Stimulated activated naive CD8-positive, alpha-beta T cell treated with anti-CD3 and anti-CD28 coated beads, Interleukin-15, amount 100 ng/mL, for 72 hours (primary cell): ENCODE measurements at regions not wholly inside any gene's neighbourhood (a gene's known extent, or its start where the extent isn't known, plus 50 kb on each side); places are given as distances from the start of the nearest gene placed in this dataset.

Experiments used
- ATAC-seq: fragments of 150-1000 bp; cut with Tn5 transposase; 2 replicates; pipeline ENCODE4 v1.10.0; 2021; ENCODE audit warnings: mild to moderate bottlenecking, moderate library complexity
- DNase-seq, 2 donors: peaks; one replicate each; pipeline ENCODE4 v3.0.0; 2021 to 2022
- H3K27ac Mint-ChIP-seq, 2 donors: one replicate each; pipeline ENCODE4 v1.8.0; 2022; ENCODE audit warnings: mild to moderate bottlenecking in 2 of 2, mixed read lengths in 2 of 2, moderate library complexity in 2 of 2
- H3K27me3 Mint-ChIP-seq: one replicate; pipeline ENCODE4 v1.8.0; 2022; ENCODE audit warnings: mixed read lengths
- H3K4me1 Mint-ChIP-seq: one replicate; pipeline ENCODE4 v1.8.0; 2022; ENCODE audit warnings: mild to moderate bottlenecking, mixed read lengths
- H3K4me3 Mint-ChIP-seq, 2 donors: one replicate each; pipeline ENCODE4 v1.8.0; 2022; ENCODE audit warnings: mild to moderate bottlenecking in 2 of 2, mixed read lengths in 2 of 2, moderate library complexity in 1 of 2
- H3K9me3 Mint-ChIP-seq, 2 donors: one replicate each; pipeline ENCODE4 v1.8.0; 2022; ENCODE audit warnings: mixed read lengths in 2 of 2

- Mint-ChIP-seq H3K9me3 (no peaks in the 10 kb centered on the region), H3K27ac (no peak overlapping the region), H3K4me1 (no peaks in the 10 kb centered on the region), H3K27me3 (no peaks in the 10 kb centered on the region), H3K4me3 (no peak overlapping the region)
- ATAC-seq (no peak), DNase-seq (no peak)
Measured at GRCh38 chr18:72470391-72470790, 73.8 kb downstream of the CBLN2 start.

- Mint-ChIP-seq H3K4me3 (no peak overlapping the region), H3K27me3 (no peaks in the 10 kb centered on the region), H3K4me1 (no peaks in the 10 kb centered on the region), H3K27ac (no peak overlapping the region), H3K9me3 (no peaks in the 10 kb centered on the region)
- ATAC-seq (no peak), DNase-seq (no peak)
Measured at GRCh38 chr18:72468021-72468710, 76.0 kb downstream of the CBLN2 start.

DNA sequence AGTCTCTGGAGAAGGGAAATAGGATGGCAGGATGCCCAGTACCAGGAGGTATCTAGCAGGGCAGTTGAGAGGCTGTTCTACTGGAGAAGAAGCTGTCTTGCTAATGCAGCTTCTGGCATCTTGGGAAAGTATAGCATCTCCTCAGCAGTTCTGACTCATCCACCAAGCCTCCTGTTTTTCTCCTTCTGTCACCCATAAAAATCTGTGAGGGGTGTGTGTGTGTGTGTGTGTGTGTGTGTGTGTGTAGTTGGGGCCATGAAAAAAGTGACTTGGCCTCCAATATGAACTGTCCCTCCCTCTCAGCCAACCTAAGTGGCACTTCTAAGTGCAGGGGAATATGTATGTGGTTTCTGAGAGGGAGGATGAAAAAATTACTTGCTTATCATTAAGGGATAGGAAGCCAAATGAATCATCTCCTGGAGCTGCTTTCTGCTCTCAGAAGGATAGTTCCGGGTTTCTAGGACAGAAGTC is 83.9 kb downstream of the CBLN2 start:
- no peaks in the 10 kb centered on the region for H3K9me3 Mint-ChIP-seq
- no peak overlapping the region for H3K27ac Mint-ChIP-seq

DNA sequence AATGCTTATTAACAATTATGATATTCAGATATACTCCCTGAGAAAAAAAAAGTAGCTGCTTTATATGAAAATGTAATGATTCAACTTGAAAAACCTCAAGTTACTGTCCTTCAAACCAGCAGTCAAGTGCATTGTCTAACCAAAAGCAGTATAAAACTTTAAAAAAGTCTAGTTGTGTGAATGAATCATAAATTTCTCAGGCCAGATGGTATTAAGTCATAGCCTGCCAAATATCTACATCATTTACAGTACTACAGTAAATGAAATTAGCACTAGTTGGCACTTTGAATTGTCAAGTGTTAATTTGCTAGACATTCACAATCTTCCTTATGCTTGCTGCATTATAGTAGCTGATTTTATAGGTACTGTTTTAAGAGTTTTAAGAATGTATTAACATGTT is 85.9 kb downstream of the CBLN2 start:
- Mint-ChIP-seq H3K4me1 (no peaks in the 10 kb centered on the region), H3K9me3 (peaks cover 0 to 5% of the 10 kb centered on the region in 2 donors), H3K27me3 (no peaks in the 10 kb centered on the region), H3K27ac (no peak overlapping the region), H3K4me3 (no peak overlapping the region)
- DNase-seq (no peak), ATAC-seq (no peak)

More for the DNA sequence above, 83.9 kb downstream of the CBLN2 start:
- H3K4me3 Mint-ChIP-seq: no peak overlapping the region
- no peaks in the 10 kb centered on the region for H3K4me1 Mint-ChIP-seq
- ATAC-seq: no peak
- no peaks in the 10 kb centered on the region for H3K27me3 Mint-ChIP-seq
- no peak for DNase-seq

DNA sequence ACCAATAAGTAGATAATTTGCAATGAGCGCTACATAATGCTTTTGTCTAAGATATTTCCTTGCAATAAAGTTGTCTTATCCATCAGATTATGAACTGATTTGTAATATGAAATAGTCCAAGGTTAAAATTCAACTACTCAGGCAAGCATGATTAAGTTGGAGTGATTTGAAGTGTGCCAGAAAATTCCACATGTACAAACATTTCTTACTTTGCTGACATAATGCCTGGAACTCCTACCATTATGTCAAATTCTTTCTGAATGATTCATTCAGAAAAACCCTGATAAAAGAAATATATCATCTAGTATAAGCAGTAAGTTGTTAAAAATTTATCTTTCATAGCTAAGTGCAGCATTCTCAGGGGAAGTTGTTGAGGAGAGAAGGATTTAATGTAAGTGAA is 87.3 kb downstream of the CBLN2 start:
- ATAC-seq (no peak), DNase-seq (no peak)
- no peak overlapping the region for H3K27ac Mint-ChIP-seq
- H3K9me3 Mint-ChIP-seq: peaks cover 7 to 16% of the 10 kb centered on the region in 2 donors
- no peaks in the 10 kb centered on the region for H3K4me1 Mint-ChIP-seq
- H3K27me3 Mint-ChIP-seq: no peaks in the 10 kb centered on the region
- no peak overlapping the region for H3K4me3 Mint-ChIP-seq

DNA sequence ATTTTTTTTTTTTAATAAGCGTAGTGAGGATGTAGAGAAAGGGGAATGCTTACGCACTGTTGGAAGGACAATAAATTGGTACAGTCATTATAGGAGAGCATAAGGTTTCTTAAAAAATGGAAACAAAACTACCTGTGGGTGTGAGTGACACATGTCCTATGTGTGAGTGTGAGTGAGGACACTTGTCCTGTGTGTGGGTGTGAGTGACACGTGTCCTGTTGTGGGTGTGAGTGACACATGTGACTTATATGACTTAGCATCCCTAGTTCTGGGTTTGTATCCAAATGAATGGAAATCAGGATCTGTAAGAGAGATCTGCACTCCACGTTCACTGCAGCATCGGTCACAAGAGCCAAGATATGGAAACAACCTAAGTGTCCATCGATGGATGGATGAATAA is 91.8 kb downstream of the CBLN2 start:
- Mint-ChIP-seq H3K27me3 (no peaks in the 10 kb centered on the region), H3K4me3 (no peak overlapping the region), H3K27ac (no peak overlapping the region), H3K4me1 (no peaks in the 10 kb centered on the region), H3K9me3 (peaks cover 7 to 26% of the 10 kb centered on the region in 2 donors)
- no peak for DNase-seq
- no peak for ATAC-seq

GRCh38 chr18:72444798-72445155 is 99.4 kb downstream of the CBLN2 start:
- no peaks in the 10 kb centered on the region for H3K4me1 Mint-ChIP-seq
- DNase-seq: no peak
- H3K27ac Mint-ChIP-seq: no peak overlapping the region
- ATAC-seq: no peak
- no peaks in the 10 kb centered on the region for H3K27me3 Mint-ChIP-seq
- H3K4me3 Mint-ChIP-seq: no peak overlapping the region
- peaks cover 5 to 8% of the 10 kb centered on the region in 2 donors for H3K9me3 Mint-ChIP-seq

DNA sequence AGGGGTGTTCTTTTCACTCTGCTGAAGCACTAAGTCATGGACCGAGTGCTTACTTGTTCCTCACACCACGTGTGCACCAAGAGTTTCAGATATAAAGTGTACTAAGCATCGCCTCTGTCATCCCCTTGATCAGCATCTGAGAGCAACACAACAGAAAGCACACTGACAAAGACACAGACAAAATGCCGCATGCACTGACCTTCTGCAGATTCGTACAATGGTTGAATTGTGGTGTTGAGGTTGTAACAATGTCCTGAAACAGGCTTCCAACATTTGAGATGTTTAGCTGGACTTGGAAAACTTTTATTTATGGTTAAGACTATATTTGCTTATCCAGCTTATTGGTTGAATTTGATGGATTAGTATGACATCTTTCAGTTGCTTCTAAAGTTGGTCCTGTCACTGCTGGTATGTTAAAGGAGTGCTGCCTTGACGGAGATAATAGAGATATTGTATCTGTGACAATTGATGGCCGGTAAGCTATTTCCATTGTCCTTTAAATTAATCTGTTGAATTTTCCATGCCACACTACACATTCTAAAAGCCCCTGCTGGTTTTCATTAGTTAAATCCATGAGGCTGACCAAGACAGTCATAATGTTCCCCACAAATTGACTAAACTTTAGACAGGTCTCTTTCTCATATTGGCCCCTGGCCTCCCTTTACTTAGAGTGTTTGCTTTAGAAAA is 99.9 kb downstream of the CBLN2 start:
- Mint-ChIP-seq H3K27ac (no peak overlapping the region), H3K9me3 (peaks cover 4 to 6% of the 10 kb centered on the region in 2 donors), H3K27me3 (no peaks in the 10 kb centered on the region), H3K4me1 (no peaks in the 10 kb centered on the region), H3K4me3 (no peak overlapping the region)
- DNase-seq (no peak), ATAC-seq (no peak)

GRCh38 chr18:72436401-72436800 is 107.7 kb downstream of the CBLN2 start:
- H3K9me3 Mint-ChIP-seq: peaks cover under 1 to 9% of the 10 kb centered on the region in 2 donors
- no peak overlapping the region for H3K4me3 Mint-ChIP-seq
- DNase-seq: no peak
- H3K4me1 Mint-ChIP-seq: no peaks in the 10 kb centered on the region
- no peak for ATAC-seq
- no peaks in the 10 kb centered on the region for H3K27me3 Mint-ChIP-seq
- H3K27ac Mint-ChIP-seq: no peak overlapping the region

- H3K27ac Mint-ChIP-seq: no peak overlapping the region
Measured at GRCh38 chr18:72433756-72434155, 110.4 kb downstream of the CBLN2 start.

GRCh38 chr18:72427721-72428120 is 116.4 kb downstream of the CBLN2 start:
- Mint-ChIP-seq H3K4me1 (no peaks in the 10 kb centered on the region), H3K27ac (no peak overlapping the region), H3K9me3 (peaks cover 5 to 23% of the 10 kb centered on the region in 2 donors), H3K4me3 (no peak overlapping the region), H3K27me3 (no peaks in the 10 kb centered on the region)
- ATAC-seq: no peak
- no peak for DNase-seq

More at GRCh38 chr18:72433756-72434155, 110.4 kb downstream of the CBLN2 start:
- no peak for ATAC-seq
- Mint-ChIP-seq H3K4me1 (no peaks in the 10 kb centered on the region), H3K4me3 (no peak overlapping the region), H3K9me3 (peaks cover 3 to 20% of the 10 kb centered on the region in 2 donors), H3K27me3 (no peaks in the 10 kb centered on the region)
- DNase-seq: no peak

DNA sequence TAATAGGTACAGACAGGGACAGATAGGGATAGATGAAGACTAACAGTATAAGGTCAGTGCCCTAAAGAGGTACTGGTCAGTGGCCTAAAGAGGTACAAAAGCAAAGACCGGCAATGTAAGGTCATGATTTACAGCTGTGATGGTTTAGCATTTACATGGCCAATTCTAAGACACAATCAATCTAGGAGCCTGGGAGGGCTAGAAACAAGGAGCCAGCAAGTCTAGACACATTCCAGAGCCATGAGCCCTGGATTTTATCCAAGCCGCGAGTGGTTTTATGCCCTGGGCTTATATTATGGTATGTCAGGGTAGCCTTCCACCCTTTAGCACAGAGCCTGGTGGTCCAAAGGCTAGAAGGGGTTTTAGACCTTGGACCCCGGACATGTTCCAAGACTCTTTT is 124.2 kb downstream of the CBLN2 start:
- H3K27me3 Mint-ChIP-seq: no peaks in the 10 kb centered on the region
- no peak overlapping the region for H3K4me3 Mint-ChIP-seq
- no peak for ATAC-seq

DNA sequence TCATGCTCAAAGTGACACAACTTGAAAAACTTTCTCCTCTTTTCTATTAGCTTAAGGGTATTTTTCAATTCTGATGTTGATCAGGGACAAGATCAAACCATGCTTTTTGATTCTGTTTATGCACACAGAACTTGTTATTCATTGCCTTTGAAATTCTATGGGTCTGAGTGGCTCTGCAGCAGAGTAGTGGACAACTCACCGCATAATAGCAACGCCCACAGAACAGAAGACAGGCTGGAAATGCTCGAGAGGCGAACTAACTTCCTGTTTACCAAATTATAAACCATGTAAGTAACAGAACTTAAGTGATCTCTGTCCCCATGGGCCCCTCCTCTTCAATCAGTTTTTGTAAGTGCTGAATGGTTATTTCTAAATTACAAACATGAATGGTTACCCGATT is 131.2 kb downstream of the CBLN2 start:
- ATAC-seq (no peak), DNase-seq (no peak)
- Mint-ChIP-seq H3K27ac (no peak overlapping the region), H3K4me3 (no peak overlapping the region), H3K9me3 (no peaks in the 10 kb centered on the region), H3K4me1 (no peaks in the 10 kb centered on the region), H3K27me3 (no peaks in the 10 kb centered on the region)

More for the DNA sequence above, 124.2 kb downstream of the CBLN2 start:
- DNase-seq: no peak
- H3K4me1 Mint-ChIP-seq: no peaks in the 10 kb centered on the region
- H3K9me3 Mint-ChIP-seq: no peaks in the 10 kb centered on the region
- H3K27ac Mint-ChIP-seq: no peak overlapping the region

DNA sequence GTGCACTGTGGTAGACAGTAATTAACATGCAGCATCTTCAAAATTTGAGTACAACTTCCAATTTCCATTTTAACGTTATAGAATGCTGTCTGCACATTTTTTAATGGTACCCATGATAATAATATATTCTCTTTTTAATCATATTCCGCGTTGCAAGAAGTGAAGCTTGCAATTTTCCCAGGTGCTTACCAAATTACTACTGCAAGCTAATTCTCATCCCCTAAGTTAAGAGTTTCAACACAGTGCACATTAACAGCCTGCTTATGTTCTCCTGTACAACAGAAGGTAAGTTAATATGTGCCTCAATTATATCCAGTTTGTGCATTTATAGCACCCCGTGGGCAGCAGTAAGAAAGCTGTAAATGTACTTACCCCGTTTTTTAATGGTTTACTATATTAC is 132.9 kb downstream of the CBLN2 start:
- no peak for ATAC-seq
- no peak for DNase-seq

DNA sequence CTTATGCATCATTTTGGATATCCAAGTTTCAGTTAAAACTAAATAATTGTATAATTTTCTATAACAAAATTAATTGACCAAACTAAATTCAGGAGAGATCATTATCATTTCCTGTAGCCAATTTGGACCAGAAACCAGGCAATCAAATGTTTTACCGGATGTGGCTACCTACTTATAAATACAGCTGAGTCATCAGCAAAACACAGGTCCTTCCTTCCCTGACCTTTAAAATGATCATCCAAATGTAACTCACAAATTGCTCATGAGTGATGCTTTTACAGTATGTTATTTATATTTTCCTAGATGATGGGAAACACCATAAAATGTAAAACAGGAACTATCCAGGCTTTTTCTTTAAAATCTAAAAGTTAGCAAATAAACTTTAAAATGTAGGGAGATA is 133.7 kb downstream of the CBLN2 start:
- Mint-ChIP-seq H3K27ac (no peak overlapping the region), H3K9me3 (no peaks in the 10 kb centered on the region), H3K27me3 (no peaks in the 10 kb centered on the region), H3K4me3 (no peak overlapping the region), H3K4me1 (no peaks in the 10 kb centered on the region)
- no peak for DNase-seq
- ATAC-seq: no peak

More for the DNA sequence above, 132.9 kb downstream of the CBLN2 start:
- Mint-ChIP-seq H3K4me3 (no peak overlapping the region), H3K27ac (no peak overlapping the region), H3K4me1 (no peaks in the 10 kb centered on the region), H3K9me3 (no peaks in the 10 kb centered on the region), H3K27me3 (no peaks in the 10 kb centered on the region)

DNA sequence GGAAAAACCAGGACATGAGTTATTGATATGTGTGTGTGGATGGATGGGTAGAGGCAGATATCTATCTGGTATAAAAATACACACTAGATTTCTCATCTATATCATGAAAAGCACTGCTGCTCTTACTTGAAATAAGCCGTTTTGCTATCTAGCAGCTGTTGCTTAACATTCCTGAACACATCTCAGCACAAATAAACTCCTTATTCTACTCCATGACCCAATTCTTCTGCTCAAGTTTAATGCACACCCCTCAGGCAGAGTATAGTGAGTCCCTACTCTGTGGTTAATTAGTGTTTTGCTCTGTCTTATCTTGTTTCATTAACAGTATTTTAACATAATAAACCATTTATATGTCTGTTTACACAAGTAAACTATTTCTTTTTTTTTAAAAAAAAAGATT is 134.2 kb downstream of the CBLN2 start:
- H3K27me3 Mint-ChIP-seq: no peaks in the 10 kb centered on the region
- H3K27ac Mint-ChIP-seq: no peak overlapping the region
- no peak for ATAC-seq
- H3K9me3 Mint-ChIP-seq: no peaks in the 10 kb centered on the region
- no peak for DNase-seq
- H3K4me3 Mint-ChIP-seq: no peak overlapping the region
- H3K4me1 Mint-ChIP-seq: no peaks in the 10 kb centered on the region
